ENCODE measurements at regions not wholly inside any gene's neighbourhood (a gene's known extent, or its start where the extent isn't known, plus 50 kb on each side); places are given as distances from the start of the nearest gene placed in this dataset.

- no peak overlapping the region for H3K27ac ChIP-seq (ENCODE audit: low read length)
These were observed 380.9 kb upstream of the HTR2A start for GRCh38 chr13:47277774-47278173.

GRCh38 chr13:47268270-47268669 is 371.4 kb upstream of the HTR2A start:
- H3K9me3 ChIP-seq (ENCODE audit: control insufficient read depth, low read depth, low read length): no peaks in the 10 kb centered on the region
- no peak overlapping the region for H3K27ac ChIP-seq (ENCODE audit: low read length)
- no peaks in the 10 kb centered on the region for H3K4me1 ChIP-seq (ENCODE audit: control insufficient read depth, low read depth, low read length)
- no peak overlapping the region for H3K4me3 ChIP-seq (ENCODE audit: low read length)
- no peaks in the 10 kb centered on the region for H3K27me3 ChIP-seq (ENCODE audit: control insufficient read depth, insufficient read depth, low read length)
- H3K36me3 ChIP-seq (ENCODE audit: control insufficient read depth, low read depth, low read length): no peaks in the 10 kb centered on the region
- H3K9ac ChIP-seq (ENCODE audit: low read length): no peak overlapping the region

More at GRCh38 chr13:47277774-47278173, 380.9 kb upstream of the HTR2A start:
- H3K9me3 ChIP-seq (ENCODE audit: control insufficient read depth, low read depth, low read length): no peaks in the 10 kb centered on the region
- H3K4me3 ChIP-seq (ENCODE audit: low read length): no peak overlapping the region
- no peak overlapping the region for H3K9ac ChIP-seq (ENCODE audit: low read length)
- no peaks in the 10 kb centered on the region for H3K27me3 ChIP-seq (ENCODE audit: control insufficient read depth, insufficient read depth, low read length)
- H3K36me3 ChIP-seq (ENCODE audit: control insufficient read depth, low read depth, low read length): no peaks in the 10 kb centered on the region
- no peaks in the 10 kb centered on the region for H3K4me1 ChIP-seq (ENCODE audit: control insufficient read depth, low read depth, low read length)

- Histone ChIP-seq H3K4me1 (ENCODE audit: control insufficient read depth, low read depth, low read length) (no peaks in the 10 kb centered on the region), H3K9me3 (ENCODE audit: control insufficient read depth, low read depth, low read length) (no peaks in the 10 kb centered on the region), H3K27me3 (ENCODE audit: control insufficient read depth, insufficient read depth, low read length) (no peaks in the 10 kb centered on the region), H3K36me3 (ENCODE audit: control insufficient read depth, low read depth, low read length) (no peaks in the 10 kb centered on the region), H3K9ac (ENCODE audit: low read length) (no peak overlapping the region), H3K27ac (ENCODE audit: low read length) (no peak overlapping the region), H3K4me3 (ENCODE audit: low read length) (no peak overlapping the region)
These were observed 361.5 kb upstream of the HTR2A start for GRCh38 chr13:47258384-47258783.

GRCh38 chr13:47256618-47257017 is 359.8 kb upstream of the HTR2A start:
- H3K4me3 ChIP-seq (ENCODE audit: low read length): no peak overlapping the region
- H3K9ac ChIP-seq (ENCODE audit: low read length): no peak overlapping the region
- no peaks in the 10 kb centered on the region for H3K4me1 ChIP-seq (ENCODE audit: control insufficient read depth, low read depth, low read length)
- H3K36me3 ChIP-seq (ENCODE audit: control insufficient read depth, low read depth, low read length): no peaks in the 10 kb centered on the region
- no peak overlapping the region for H3K27ac ChIP-seq (ENCODE audit: low read length)
- H3K27me3 ChIP-seq (ENCODE audit: control insufficient read depth, insufficient read depth, low read length): no peaks in the 10 kb centered on the region
- H3K9me3 ChIP-seq (ENCODE audit: control insufficient read depth, low read depth, low read length): no peaks in the 10 kb centered on the region

- Histone ChIP-seq H3K27me3 (ENCODE audit: control insufficient read depth, insufficient read depth, low read length) (no peaks in the 10 kb centered on the region), H3K27ac (ENCODE audit: low read length) (no peak overlapping the region), H3K9me3 (ENCODE audit: control insufficient read depth, low read depth, low read length) (no peaks in the 10 kb centered on the region), H3K9ac (ENCODE audit: low read length) (no peak overlapping the region), H3K4me3 (ENCODE audit: low read length) (no peak overlapping the region), H3K36me3 (ENCODE audit: control insufficient read depth, low read depth, low read length) (no peaks in the 10 kb centered on the region), H3K4me1 (ENCODE audit: control insufficient read depth, low read depth, low read length) (no peaks in the 10 kb centered on the region)
These were observed 355.8 kb upstream of the HTR2A start for GRCh38 chr13:47252627-47253026.

- H3K4me1 ChIP-seq (ENCODE audit: control insufficient read depth, low read depth, low read length): no peaks in the 10 kb centered on the region
- no peaks in the 10 kb centered on the region for H3K27me3 ChIP-seq (ENCODE audit: control insufficient read depth, insufficient read depth, low read length)
- H3K9ac ChIP-seq (ENCODE audit: low read length): no peak overlapping the region
- no peaks in the 10 kb centered on the region for H3K36me3 ChIP-seq (ENCODE audit: control insufficient read depth, low read depth, low read length)
- H3K9me3 ChIP-seq (ENCODE audit: control insufficient read depth, low read depth, low read length): no peaks in the 10 kb centered on the region
- no peak overlapping the region for H3K4me3 ChIP-seq (ENCODE audit: low read length)
- H3K27ac ChIP-seq (ENCODE audit: low read length): no peak overlapping the region
These were observed 354.9 kb upstream of the HTR2A start for GRCh38 chr13:47251771-47252170.

- Histone ChIP-seq H3K4me1 (ENCODE audit: control insufficient read depth, low read depth, low read length) (no peaks in the 10 kb centered on the region), H3K4me3 (ENCODE audit: low read length) (no peak overlapping the region), H3K9ac (ENCODE audit: low read length) (no peak overlapping the region), H3K27me3 (ENCODE audit: control insufficient read depth, insufficient read depth, low read length) (no peaks in the 10 kb centered on the region), H3K27ac (ENCODE audit: low read length) (no peak overlapping the region), H3K9me3 (ENCODE audit: control insufficient read depth, low read depth, low read length) (no peaks in the 10 kb centered on the region), H3K36me3 (ENCODE audit: control insufficient read depth, low read depth, low read length) (no peaks in the 10 kb centered on the region)
These were observed 353.3 kb upstream of the HTR2A start for GRCh38 chr13:47250146-47250545.

- no peaks in the 10 kb centered on the region for H3K4me1 ChIP-seq (ENCODE audit: control insufficient read depth, low read depth, low read length)
- H3K9ac ChIP-seq (ENCODE audit: low read length): no peak overlapping the region
- no peaks in the 10 kb centered on the region for H3K27me3 ChIP-seq (ENCODE audit: control insufficient read depth, insufficient read depth, low read length)
- no peaks in the 10 kb centered on the region for H3K9me3 ChIP-seq (ENCODE audit: control insufficient read depth, low read depth, low read length)
- H3K27ac ChIP-seq (ENCODE audit: low read length): no peak overlapping the region
- no peak overlapping the region for H3K4me3 ChIP-seq (ENCODE audit: low read length)
- H3K36me3 ChIP-seq (ENCODE audit: control insufficient read depth, low read depth, low read length): no peaks in the 10 kb centered on the region
These were observed 352.4 kb upstream of the HTR2A start for GRCh38 chr13:47249266-47249665.

- H3K4me3 ChIP-seq (ENCODE audit: low read length): no peak overlapping the region
- no peaks in the 10 kb centered on the region for H3K27me3 ChIP-seq (ENCODE audit: control insufficient read depth, insufficient read depth, low read length)
- no peaks in the 10 kb centered on the region for H3K9me3 ChIP-seq (ENCODE audit: control insufficient read depth, low read depth, low read length)
- H3K36me3 ChIP-seq (ENCODE audit: control insufficient read depth, low read depth, low read length): no peaks in the 10 kb centered on the region
- no peaks in the 10 kb centered on the region for H3K4me1 ChIP-seq (ENCODE audit: control insufficient read depth, low read depth, low read length)
- no peak overlapping the region for H3K27ac ChIP-seq (ENCODE audit: low read length)
- no peak overlapping the region for H3K9ac ChIP-seq (ENCODE audit: low read length)
These were observed 344.6 kb upstream of the HTR2A start for GRCh38 chr13:47241446-47241845.

GRCh38 chr13:47239025-47239424 is 342.2 kb upstream of the HTR2A start:
- Histone ChIP-seq H3K36me3 (ENCODE audit: control insufficient read depth, low read depth, low read length) (no peaks in the 10 kb centered on the region), H3K9ac (ENCODE audit: low read length) (no peak overlapping the region), H3K9me3 (ENCODE audit: control insufficient read depth, low read depth, low read length) (no peaks in the 10 kb centered on the region), H3K4me3 (ENCODE audit: low read length) (no peak overlapping the region), H3K4me1 (ENCODE audit: control insufficient read depth, low read depth, low read length) (no peaks in the 10 kb centered on the region), H3K27ac (ENCODE audit: low read length) (no peak overlapping the region), H3K27me3 (ENCODE audit: control insufficient read depth, insufficient read depth, low read length) (no peaks in the 10 kb centered on the region)

- Histone ChIP-seq H3K27me3 (ENCODE audit: control insufficient read depth, insufficient read depth, low read length) (no peaks in the 10 kb centered on the region), H3K4me1 (ENCODE audit: control insufficient read depth, low read depth, low read length) (no peaks in the 10 kb centered on the region)
These were observed 340.7 kb upstream of the HTR2A start for GRCh38 chr13:47237571-47237970.

GRCh38 chr13:47233734-47234133 is 336.9 kb upstream of the HTR2A start:
- no peak overlapping the region for H3K4me3 ChIP-seq (ENCODE audit: low read length)
- no peaks in the 10 kb centered on the region for H3K4me1 ChIP-seq (ENCODE audit: control insufficient read depth, low read depth, low read length)
- H3K27ac ChIP-seq (ENCODE audit: low read length): no peak overlapping the region

More at GRCh38 chr13:47237571-47237970, 340.7 kb upstream of the HTR2A start:
- Histone ChIP-seq H3K4me3 (ENCODE audit: low read length) (no peak overlapping the region), H3K36me3 (ENCODE audit: control insufficient read depth, low read depth, low read length) (no peaks in the 10 kb centered on the region), H3K27ac (ENCODE audit: low read length) (no peak overlapping the region), H3K9me3 (ENCODE audit: control insufficient read depth, low read depth, low read length) (no peaks in the 10 kb centered on the region), H3K9ac (ENCODE audit: low read length) (no peak overlapping the region)

More at GRCh38 chr13:47233734-47234133, 336.9 kb upstream of the HTR2A start:
- Histone ChIP-seq H3K9ac (ENCODE audit: low read length) (no peak overlapping the region), H3K36me3 (ENCODE audit: control insufficient read depth, low read depth, low read length) (no peaks in the 10 kb centered on the region), H3K9me3 (ENCODE audit: control insufficient read depth, low read depth, low read length) (no peaks in the 10 kb centered on the region), H3K27me3 (ENCODE audit: control insufficient read depth, insufficient read depth, low read length) (no peaks in the 10 kb centered on the region)

All from iPS-18a (cell line).